Keratinocyte (primary cell): ENCODE measurements at regions not wholly inside any gene's neighbourhood (a gene's known extent, or its start where the extent isn't known, plus 50 kb on each side); places are given as distances from the start of the nearest gene placed in this dataset.
"Not testable (repeated sequence)": the region's sequence is repeated elsewhere in the genome, so short reads cannot be mapped to it uniquely, and the experiment has no call there.

ENCODE experiments used
- DNase-seq: peaks from one replicate; pipeline ENCODE4 v3.0.0-alpha.2; 2011; ENCODE audit warnings: low read depth, missing footprints, low spot score
- FAIRE-seq: peaks from 2 replicates; lab custom pipeline; 2011; peaks lifted over from hg19 to GRCh38; lab: Jason Lieb, UNC
- H2AFZ ChIP-seq: 2 replicates; pipeline ENCODE4 v1.6.0; 2012; ENCODE audit warnings: low read length, control low read depth, inconsistent platforms; ENCODE audit not compliant: control insufficient read depth
- H3K27ac ChIP-seq: 2 replicates; pipeline ENCODE4 v1.5.1; 2011; ENCODE audit warnings: low read length; ENCODE audit not compliant: control insufficient read depth, insufficient read depth
- H3K27me3 ChIP-seq: 3 replicates; pipeline ENCODE4 v1.6.0; 2011; ENCODE audit warnings: low read length; ENCODE audit not compliant: control insufficient read depth, insufficient read depth; ENCODE audit errors: extremely low read depth
- H3K36me3 ChIP-seq, 2 experiments: 2 replicates in 1 of 2; 3 replicates in 1 of 2; pipeline ENCODE4 v1.5.1; 2011; ENCODE audit warnings: low read length in 2 of 2, mild to moderate bottlenecking in 1 of 2; ENCODE audit not compliant: control insufficient read depth in 2 of 2, insufficient read depth in 2 of 2; ENCODE audit errors: extremely low read depth in 1 of 2
- H3K4me1 ChIP-seq: 3 replicates; pipeline ENCODE4 v1.5.1; 2011; ENCODE audit warnings: low read length; ENCODE audit not compliant: control insufficient read depth, insufficient read depth; ENCODE audit errors: extremely low read depth
- H3K4me2 ChIP-seq: 3 replicates; pipeline ENCODE4 v1.6.0; 2011; ENCODE audit warnings: low read depth, low read length; ENCODE audit not compliant: control insufficient read depth, insufficient read depth; ENCODE audit errors: extremely low read depth
- H3K4me3 ChIP-seq, 3 experiments: fragments of 200-600 bp in 1 of 3; sonication (generic) in 1 of 3; 2 replicates in 2 of 3; 3 replicates in 1 of 3; pipeline ENCODE4 v1.5.1; 2011 to 2016; ENCODE audit warnings: low read length in 3 of 3, mild to moderate bottlenecking in 3 of 3, control low read depth in 2 of 3, inconsistent platforms in 1 of 3, low read depth in 1 of 3, mixed read lengths in 1 of 3, mixed run types in 1 of 3, moderate library complexity in 1 of 3; ENCODE audit not compliant: control insufficient read depth in 2 of 3, insufficient read depth in 2 of 3; ENCODE audit errors: extremely low read depth in 1 of 3
- H3K79me2 ChIP-seq: 2 replicates; pipeline ENCODE4 v1.6.0; 2012; ENCODE audit warnings: low read length; ENCODE audit not compliant: control insufficient read depth, insufficient read depth
- H3K9ac ChIP-seq: 3 replicates; pipeline ENCODE4 v1.6.0; 2011; ENCODE audit warnings: low read length; ENCODE audit not compliant: control insufficient read depth, insufficient read depth; ENCODE audit errors: extremely low read depth
- H3K9me1 ChIP-seq: 3 replicates; pipeline ENCODE4 v1.6.0; 2011; ENCODE audit warnings: low read length; ENCODE audit not compliant: control insufficient read depth, insufficient read depth; ENCODE audit errors: extremely low read depth
- H3K9me3 ChIP-seq: 2 replicates; pipeline ENCODE4 v1.5.1; 2012; ENCODE audit warnings: low read depth, low read length; ENCODE audit not compliant: control insufficient read depth
- H4K20me1 ChIP-seq: 3 replicates; pipeline ENCODE4 v1.6.0; 2011; ENCODE audit warnings: low read length; ENCODE audit not compliant: control insufficient read depth, insufficient read depth; ENCODE audit errors: extremely low read depth
- EZH2 ChIP-seq: IDR thresholded peaks from one replicate; pipeline ENCODE4 v1.6.1; 2012; ENCODE audit warnings: inconsistent platforms, mild to moderate bottlenecking, low read length, moderate library complexity
- dilution Hi-C: fragments of 300-500 bp; cut with MboI; formaldehyde crosslinking; loops from one replicate; pipeline ENCODE4 v1.7.0; 2020; ENCODE audit warnings: low sequenced_read_pairs; ENCODE audit not compliant: extremely low pct_ligation_motif_present
- TF ChIP-seq, protein P1 (sequence below), 3 experiments: IDR thresholded peaks in 1 of 3; conservative IDR thresholded peaks in 1 of 3; optimal IDR thresholded peaks in 1 of 3; 2 replicates in 2 of 3; 3 replicates in 1 of 3; pipeline versions ENCODE3 to v1.5.1; 2011; ENCODE audit warnings: low read length in 3 of 3, mild to moderate bottlenecking in 3 of 3, moderate library complexity in 2 of 3, control low read depth in 1 of 3, inconsistent platforms in 1 of 3; ENCODE audit not compliant: insufficient read depth in 2 of 3; ENCODE audit errors: extremely low read depth in 1 of 3

- no peak overlapping the region for H3K27ac ChIP-seq
- H3K9me1 ChIP-seq: no peaks in the 10 kb centered on the region
- TF ChIP-seq, protein P1, sequence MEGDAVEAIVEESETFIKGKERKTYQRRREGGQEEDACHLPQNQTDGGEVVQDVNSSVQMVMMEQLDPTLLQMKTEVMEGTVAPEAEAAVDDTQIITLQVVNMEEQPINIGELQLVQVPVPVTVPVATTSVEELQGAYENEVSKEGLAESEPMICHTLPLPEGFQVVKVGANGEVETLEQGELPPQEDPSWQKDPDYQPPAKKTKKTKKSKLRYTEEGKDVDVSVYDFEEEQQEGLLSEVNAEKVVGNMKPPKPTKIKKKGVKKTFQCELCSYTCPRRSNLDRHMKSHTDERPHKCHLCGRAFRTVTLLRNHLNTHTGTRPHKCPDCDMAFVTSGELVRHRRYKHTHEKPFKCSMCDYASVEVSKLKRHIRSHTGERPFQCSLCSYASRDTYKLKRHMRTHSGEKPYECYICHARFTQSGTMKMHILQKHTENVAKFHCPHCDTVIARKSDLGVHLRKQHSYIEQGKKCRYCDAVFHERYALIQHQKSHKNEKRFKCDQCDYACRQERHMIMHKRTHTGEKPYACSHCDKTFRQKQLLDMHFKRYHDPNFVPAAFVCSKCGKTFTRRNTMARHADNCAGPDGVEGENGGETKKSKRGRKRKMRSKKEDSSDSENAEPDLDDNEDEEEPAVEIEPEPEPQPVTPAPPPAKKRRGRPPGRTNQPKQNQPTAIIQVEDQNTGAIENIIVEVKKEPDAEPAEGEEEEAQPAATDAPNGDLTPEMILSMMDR (optimal IDR thresholded peaks at IDR 0.05 in 1 of 3, IDR thresholded peaks at IDR 0.05 in 1 of 3, conservative IDR thresholded peaks at IDR 0.05 in 1 of 3; ENCODE audit: extremely low read depth in 1 of 3, insufficient read depth in 2 of 3, low read length in 3 of 3): no peak
- TF ChIP-seq EZH2: no peak
- no peaks in the 10 kb centered on the region for H3K79me2 ChIP-seq
- H3K4me2 ChIP-seq: no peak overlapping the region
- H3K4me3 ChIP-seq: no peak overlapping the region
- H3K9ac ChIP-seq: no peak overlapping the region
- peaks cover 6% of the 10 kb centered on the region for H3K27me3 ChIP-seq
- FAIRE-seq: no peak
- dilution Hi-C loops: no loop called here
- H2AFZ ChIP-seq: no peak overlapping the region
- no peaks in the 10 kb centered on the region for H3K36me3 ChIP-seq
- no peaks in the 10 kb centered on the region for H3K9me3 ChIP-seq
- H3K4me1 ChIP-seq: peaks cover 3% of the 10 kb centered on the region
- DNase-seq: no peak
- H4K20me1 ChIP-seq: no peaks in the 10 kb centered on the region
Measured at GRCh38 chr13:48819376-48819775, 156.3 kb upstream of the FNDC3A start.

- no peaks in the 10 kb centered on the region for H3K36me3 ChIP-seq
- H2AFZ ChIP-seq: no peak overlapping the region
- no peaks in the 10 kb centered on the region for H3K9me1 ChIP-seq
- H3K27me3 ChIP-seq: peaks cover 6% of the 10 kb centered on the region
- H3K9me3 ChIP-seq: no peaks in the 10 kb centered on the region
- FAIRE-seq (no peak), DNase-seq (no peak)
- H3K9ac ChIP-seq: no peak overlapping the region
- dilution Hi-C loops: no loop called here
- TF ChIP-seq, protein P1 (optimal IDR thresholded peaks at IDR 0.05 in 1 of 3, IDR thresholded peaks at IDR 0.05 in 1 of 3, conservative IDR thresholded peaks at IDR 0.05 in 1 of 3; ENCODE audit: extremely low read depth in 1 of 3, insufficient read depth in 2 of 3, low read length in 3 of 3): no peak
- no peak for TF ChIP-seq EZH2
- H3K27ac ChIP-seq: no peak overlapping the region
- no peak overlapping the region for H3K4me2 ChIP-seq
- no peaks in the 10 kb centered on the region for H3K79me2 ChIP-seq
- peaks cover 3% of the 10 kb centered on the region for H3K4me1 ChIP-seq
- no peak overlapping the region for H3K4me3 ChIP-seq
- no peaks in the 10 kb centered on the region for H4K20me1 ChIP-seq
Measured at GRCh38 chr13:48819899-48820298, 155.8 kb upstream of the FNDC3A start.

DNA sequence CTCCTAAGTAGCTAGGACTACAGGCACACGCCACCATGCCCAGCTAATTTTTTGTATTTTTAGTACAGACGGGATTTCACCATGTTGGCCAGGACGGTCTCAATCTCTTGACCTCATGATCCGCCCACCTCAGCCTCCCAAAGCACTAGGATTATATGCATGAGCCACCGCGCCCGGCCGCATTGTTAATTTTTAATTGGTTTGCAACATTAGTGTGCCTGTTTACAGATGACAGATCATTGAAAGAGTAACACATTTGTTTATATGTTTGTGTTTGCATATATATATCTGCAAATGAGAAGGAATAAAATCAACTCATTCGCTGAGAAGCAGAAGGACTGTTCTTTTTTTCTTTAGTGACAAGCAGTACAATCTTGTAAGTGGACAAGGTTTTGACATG lies 152.2 kb upstream of the FNDC3A start:
- not testable (repeated sequence) for FAIRE-seq

More for the DNA sequence above, 152.2 kb upstream of the FNDC3A start:
- H3K27me3 ChIP-seq, H3K4me3 ChIP-seq, H3K9me1 ChIP-seq, H3K27ac ChIP-seq, H4K20me1 ChIP-seq, H3K4me2 ChIP-seq, H3K79me2 ChIP-seq, H2AFZ ChIP-seq, DNase-seq, H3K36me3 ChIP-seq, H3K9me3 ChIP-seq, H3K4me1 ChIP-seq, H3K9ac ChIP-seq, dilution Hi-C loops: not testable (repeated sequence)
